Mesenchymal stem cell (in vitro differentiated cells and primary cell): ENCODE measurements at regions not wholly inside any gene's neighbourhood (a gene's known extent, or its start where the extent isn't known, plus 50 kb on each side); places are given as distances from the start of the nearest gene placed in this dataset.
A peak's percentile ranks its signal among the peaks of the same experiment; 100 is the strongest.

Source experiments
- DNase-seq: peaks from one replicate; pipeline ENCODE4 v3.0.0-alpha.2; 2013
- H2AFZ ChIP-seq: one replicate; pipeline ENCODE4 v1.6.1; 2013; ENCODE audit warnings: low read depth, mild to moderate bottlenecking, control low read depth, inconsistent platforms, low read length, moderate library complexity
- H2AK5ac ChIP-seq: 2 replicates; pipeline ENCODE4 v1.6.1; 2013; ENCODE audit warnings: low read length, moderate library complexity, mild to moderate bottlenecking, inconsistent platforms; ENCODE audit not compliant: severe bottlenecking
- H2BK120ac ChIP-seq: one replicate; pipeline ENCODE4 v1.6.1; 2013; ENCODE audit warnings: low read depth, mild to moderate bottlenecking, inconsistent platforms, low read length, moderate library complexity
- H2BK12ac ChIP-seq, 2 experiments: one replicate each; pipeline ENCODE4 v1.6.1; 2013; ENCODE audit warnings: inconsistent platforms in 2 of 2, low read length in 2 of 2, mild to moderate bottlenecking in 2 of 2, moderate library complexity in 2 of 2, control low read depth in 1 of 2
- H2BK15ac ChIP-seq: one replicate; pipeline ENCODE4 v1.6.1; 2013; ENCODE audit warnings: mild to moderate bottlenecking, low read depth, inconsistent platforms; ENCODE audit not compliant: poor library complexity, severe bottlenecking
- H2BK5ac ChIP-seq: 2 replicates; pipeline ENCODE4 v1.6.1; 2013; ENCODE audit warnings: low read depth, mild to moderate bottlenecking, low read length, control low read depth, inconsistent platforms; ENCODE audit not compliant: poor library complexity, severe bottlenecking
- H3K14ac ChIP-seq, 2 experiments: one replicate each; pipeline ENCODE4 v1.6.1; 2013; ENCODE audit warnings: inconsistent platforms in 2 of 2, low read length in 2 of 2, control low read depth in 1 of 2, mild to moderate bottlenecking in 1 of 2, moderate library complexity in 1 of 2
- H3K18ac ChIP-seq, 2 experiments: one replicate each; pipeline ENCODE4 v1.6.1; 2013; ENCODE audit warnings: inconsistent platforms in 2 of 2, low read length in 2 of 2, control low read depth in 1 of 2, low read depth in 1 of 2, mild to moderate bottlenecking in 1 of 2
- H3K23ac ChIP-seq, 2 experiments: one replicate each; pipeline ENCODE4 v1.6.1; 2013; ENCODE audit warnings: inconsistent platforms in 2 of 2, low read length in 2 of 2, mild to moderate bottlenecking in 2 of 2, moderate library complexity in 2 of 2, control low read depth in 1 of 2
- H3K27ac ChIP-seq: 2 replicates; pipeline ENCODE4 v1.5.1; 2013; ENCODE audit warnings: mild to moderate bottlenecking, moderate library complexity, low read length, control low read depth, inconsistent platforms; ENCODE audit not compliant: poor library complexity, severe bottlenecking
- H3K27me3 ChIP-seq, 2 experiments: 2 replicates each; pipeline versions ENCODE4 v1.6.1 to v1.7.0; 2013; ENCODE audit warnings: low read length in 2 of 2, mild to moderate bottlenecking in 2 of 2, moderate library complexity in 2 of 2, control low read depth in 1 of 2, inconsistent platforms in 1 of 2; ENCODE audit not compliant: control insufficient read depth in 1 of 2, insufficient read depth in 1 of 2
- H3K36me3 ChIP-seq, 2 experiments: 2 replicates each; pipeline versions ENCODE4 v1.6.1 to v1.7.0; 2013; ENCODE audit warnings: low read length in 2 of 2, control low read depth in 1 of 2, inconsistent platforms in 1 of 2, low read depth in 1 of 2, mild to moderate bottlenecking in 1 of 2; ENCODE audit not compliant: insufficient read depth in 2 of 2, control insufficient read depth in 1 of 2
- H3K4ac ChIP-seq, 2 experiments: one replicate each; pipeline ENCODE4 v1.6.1; 2013; ENCODE audit warnings: inconsistent platforms in 2 of 2, low read length in 2 of 2, mild to moderate bottlenecking in 2 of 2, moderate library complexity in 2 of 2, control low read depth in 1 of 2, low read depth in 1 of 2
- H3K4me1 ChIP-seq: 2 replicates; pipeline ENCODE4 v1.6.1; 2013; ENCODE audit warnings: low read depth, low read length, control low read depth; ENCODE audit not compliant: control insufficient read depth, insufficient read depth
- H3K4me2 ChIP-seq: 2 replicates; pipeline ENCODE4 v1.6.1; 2013; ENCODE audit warnings: low read length, mild to moderate bottlenecking, inconsistent platforms; ENCODE audit not compliant: poor library complexity, severe bottlenecking
- H3K4me3 ChIP-seq, 2 experiments: 2 replicates each; pipeline versions ENCODE4 v1.5.1 to v1.7.0; 2013; ENCODE audit warnings: low read length in 2 of 2, mild to moderate bottlenecking in 2 of 2, control low read depth in 1 of 2, low read depth in 1 of 2; ENCODE audit not compliant: insufficient read depth in 1 of 2
- H3K79me1 ChIP-seq: replicated peaks from 2 replicates; pipeline ENCODE4 v1.6.1; 2013; ENCODE audit warnings: mild to moderate bottlenecking, control low read depth, low read length, inconsistent platforms; ENCODE audit not compliant: poor library complexity, severe bottlenecking
- H3K9ac ChIP-seq: 2 replicates; pipeline ENCODE4 v1.7.0; 2013; ENCODE audit warnings: mild to moderate bottlenecking, low read length, moderate library complexity
- H3K9me3 ChIP-seq: 2 replicates; pipeline ENCODE4 v1.7.0; 2013; ENCODE audit warnings: mild to moderate bottlenecking, low read length; ENCODE audit not compliant: control insufficient read depth
- H4K8ac ChIP-seq: one replicate; pipeline ENCODE4 v1.6.1; 2013; ENCODE audit warnings: inconsistent platforms, mild to moderate bottlenecking, low read length, moderate library complexity
- H4K91ac ChIP-seq: one replicate; pipeline ENCODE4 v1.6.1; 2013; ENCODE audit warnings: mild to moderate bottlenecking, low read length, inconsistent platforms
- WGBS: methylation state at CpG from one replicate; pipeline ENCODE4 v1.1.7; 2013; ENCODE audit warnings: mixed read lengths; 5-methylcytosine and 5-hydroxymethylcytosine counted together

DNA sequence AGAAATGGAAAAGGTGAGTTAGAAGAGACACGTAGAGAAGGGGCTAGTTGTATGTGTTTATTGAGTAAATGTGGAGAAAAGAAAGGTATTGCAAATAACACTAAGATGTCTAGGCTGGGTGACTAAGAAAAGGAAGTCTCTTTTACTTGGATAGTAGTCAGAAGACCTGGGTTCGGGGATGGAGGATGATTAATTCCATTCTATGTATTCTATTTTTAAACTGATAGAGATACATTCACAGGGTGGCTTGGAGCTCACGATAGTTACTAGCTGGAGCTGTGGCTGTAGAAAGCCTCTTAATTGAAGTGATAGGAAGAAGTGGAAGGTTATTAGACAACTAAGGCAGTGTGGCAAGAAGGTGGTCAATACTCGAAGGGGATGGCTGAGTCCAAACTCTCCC is 65.9 kb upstream of the TNIK start:
- Histone ChIP-seq H3K14ac (no peak overlapping the region), H2AK5ac (no peak overlapping the region), H3K4me1 (peaks cover 4% of the 10 kb centered on the region), H4K8ac (no peak overlapping the region), H3K4me2 (no peak overlapping the region), H3K27ac (no peak overlapping the region), H4K91ac (no peak overlapping the region), H2BK12ac (no peak overlapping the region), H3K27me3 (no peaks in the 10 kb centered on the region), H3K18ac (peak overlapping the region in 1 of 2 experiments; percentile 79), H3K79me1 (no peaks in the 10 kb centered on the region), H3K36me3 (no peaks in the 10 kb centered on the region), H3K9ac (no peak overlapping the region), H2BK120ac (peak overlapping the region; percentile 79), H3K9me3 (no peaks in the 10 kb centered on the region), H3K23ac (no peak overlapping the region), H2BK5ac (no peak overlapping the region), H3K4ac (peak overlapping the region in 1 of 2 experiments; percentile 43), H2BK15ac (no peak overlapping the region), H2AFZ (no peak overlapping the region), H3K4me3 (no peak overlapping the region)
- DNase-seq: peak; percentile 67
- WGBS: 76% methylated on average over 2 of the region's 4 CpGs

DNA sequence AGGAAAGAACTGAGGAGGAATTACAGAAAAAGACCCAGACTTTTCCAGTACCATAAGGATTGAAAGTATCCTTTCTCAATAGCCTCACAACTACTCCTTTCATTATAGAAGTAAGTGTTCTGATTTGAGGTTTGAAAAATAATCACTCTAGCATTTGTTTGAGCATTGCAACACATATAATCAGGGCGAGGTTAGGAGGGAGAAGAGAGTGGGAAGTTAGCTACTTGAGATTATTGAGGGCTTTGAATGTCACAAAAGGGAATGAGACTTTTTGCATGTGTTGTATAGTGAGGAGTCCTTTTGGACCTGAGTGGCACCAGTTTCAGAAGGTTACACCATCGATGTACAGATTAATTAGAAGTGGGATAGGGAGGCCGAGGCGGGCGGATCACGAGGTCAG is 65.2 kb upstream of the TNIK start:
- Histone ChIP-seq H4K91ac (no peak overlapping the region), H2AK5ac (no peak overlapping the region), H3K79me1 (no peaks in the 10 kb centered on the region), H3K4me2 (no peak overlapping the region), H3K27ac (no peak overlapping the region), H3K9ac (no peak overlapping the region), H3K4me1 (peaks cover 4% of the 10 kb centered on the region), H3K18ac (peak overlapping the region in 1 of 2 experiments; percentile 62), H3K23ac (no peak overlapping the region), H2AFZ (no peak overlapping the region), H3K14ac (no peak overlapping the region), H3K4me3 (no peak overlapping the region), H3K9me3 (no peaks in the 10 kb centered on the region), H3K4ac (peak overlapping the region in 1 of 2 experiments; percentile 34), H2BK15ac (peak overlapping the region; percentile 23), H2BK5ac (no peak overlapping the region), H2BK12ac (no peak overlapping the region), H3K36me3 (no peaks in the 10 kb centered on the region), H2BK120ac (no peak overlapping the region), H4K8ac (no peak overlapping the region), H3K27me3 (no peaks in the 10 kb centered on the region)
- DNase-seq: peak; percentile 13
- 97% methylated on average over 4 of the region's 6 CpGs for WGBS

DNA sequence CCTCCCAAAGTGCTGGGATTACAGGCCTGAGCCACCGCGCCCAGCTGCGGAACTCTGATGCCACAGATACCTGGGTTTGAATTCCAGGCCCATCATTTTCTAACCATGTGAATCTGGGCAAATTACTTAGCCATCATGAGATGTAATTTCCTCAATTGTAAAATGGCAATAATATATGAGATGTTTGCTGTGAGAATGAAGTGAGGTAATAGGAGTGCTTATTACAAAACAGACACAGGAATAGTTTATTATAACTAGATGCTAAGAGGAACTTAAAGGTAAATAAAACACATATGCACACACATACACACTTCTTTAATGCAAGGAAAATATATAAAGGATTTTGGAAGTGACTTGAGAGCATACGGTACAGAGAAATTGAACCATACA is 64.7 kb upstream of the TNIK start:
- Histone ChIP-seq H2BK15ac (peak overlapping the region; percentile 23), H3K4me2 (no peak overlapping the region), H2AK5ac (no peak overlapping the region), H2BK12ac (peak overlapping the region; percentile 49 to 54), H3K4me1 (peaks cover 4% of the 10 kb centered on the region), H4K91ac (peak overlapping the region; percentile 83), H3K27ac (no peak overlapping the region), H3K4me3 (no peak overlapping the region), H4K8ac (no peak overlapping the region), H3K36me3 (no peaks in the 10 kb centered on the region), H2BK5ac (no peak overlapping the region), H3K9me3 (no peaks in the 10 kb centered on the region), H3K23ac (no peak overlapping the region), H3K18ac (peak overlapping the region in 1 of 2 experiments; percentile 62), H3K27me3 (no peaks in the 10 kb centered on the region), H3K9ac (no peak overlapping the region), H3K14ac (no peak overlapping the region), H3K4ac (peak overlapping the region in 1 of 2 experiments; percentile 34), H2BK120ac (peak overlapping the region; percentile 49), H3K79me1 (no peaks in the 10 kb centered on the region), H2AFZ (no peak overlapping the region)
- DNase-seq: no peak
- WGBS: 100% methylated on average over 4 of the region's 4 CpGs

DNA sequence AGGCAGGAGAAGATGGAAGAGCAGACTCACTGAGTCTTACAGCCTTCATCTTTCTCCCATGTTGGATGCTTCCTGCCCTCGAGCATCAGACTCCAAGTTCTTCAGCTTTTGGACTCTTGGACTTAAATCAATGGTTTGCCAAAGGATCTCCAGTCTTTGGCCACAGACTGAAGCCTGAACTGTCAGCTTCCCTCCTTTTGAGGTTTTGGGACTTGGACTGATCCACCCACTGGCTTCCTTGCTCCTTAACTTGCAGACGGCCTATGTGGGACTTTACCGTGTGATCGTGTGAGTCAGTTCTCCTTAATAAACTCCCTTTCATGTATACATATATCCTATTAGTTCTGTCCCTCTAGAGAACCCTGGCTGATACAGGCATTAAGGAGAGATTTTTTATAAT is 62.4 kb upstream of the TNIK start:
- Histone ChIP-seq H3K9ac (no peak overlapping the region), H3K23ac (no peak overlapping the region), H3K4me3 (no peak overlapping the region), H2BK15ac (peak overlapping the region; percentile 7), H3K14ac (no peak overlapping the region), H3K9me3 (no peaks in the 10 kb centered on the region), H2BK5ac (no peak overlapping the region), H3K4me2 (no peak overlapping the region), H2BK12ac (peak overlapping the region; percentile 31 to 77), H4K91ac (no peak overlapping the region), H3K27me3 (no peaks in the 10 kb centered on the region), H4K8ac (peak overlapping the region; percentile 23), H2AK5ac (no peak overlapping the region), H3K4ac (no peak overlapping the region), H3K27ac (no peak overlapping the region), H2AFZ (no peak overlapping the region), H3K18ac (no peak overlapping the region), H3K79me1 (no peaks in the 10 kb centered on the region), H2BK120ac (no peak overlapping the region), H3K36me3 (no peaks in the 10 kb centered on the region), H3K4me1 (peaks cover 4% of the 10 kb centered on the region)
- no peak for DNase-seq
- WGBS: 97% methylated on average over 1 of the region's 4 CpGs
